ENCODE measurements at regions not wholly inside any gene's neighbourhood (a gene's known extent, or its start where the extent isn't known, plus 50 kb on each side); places are given as distances from the start of the nearest gene placed in this dataset.

DNA sequence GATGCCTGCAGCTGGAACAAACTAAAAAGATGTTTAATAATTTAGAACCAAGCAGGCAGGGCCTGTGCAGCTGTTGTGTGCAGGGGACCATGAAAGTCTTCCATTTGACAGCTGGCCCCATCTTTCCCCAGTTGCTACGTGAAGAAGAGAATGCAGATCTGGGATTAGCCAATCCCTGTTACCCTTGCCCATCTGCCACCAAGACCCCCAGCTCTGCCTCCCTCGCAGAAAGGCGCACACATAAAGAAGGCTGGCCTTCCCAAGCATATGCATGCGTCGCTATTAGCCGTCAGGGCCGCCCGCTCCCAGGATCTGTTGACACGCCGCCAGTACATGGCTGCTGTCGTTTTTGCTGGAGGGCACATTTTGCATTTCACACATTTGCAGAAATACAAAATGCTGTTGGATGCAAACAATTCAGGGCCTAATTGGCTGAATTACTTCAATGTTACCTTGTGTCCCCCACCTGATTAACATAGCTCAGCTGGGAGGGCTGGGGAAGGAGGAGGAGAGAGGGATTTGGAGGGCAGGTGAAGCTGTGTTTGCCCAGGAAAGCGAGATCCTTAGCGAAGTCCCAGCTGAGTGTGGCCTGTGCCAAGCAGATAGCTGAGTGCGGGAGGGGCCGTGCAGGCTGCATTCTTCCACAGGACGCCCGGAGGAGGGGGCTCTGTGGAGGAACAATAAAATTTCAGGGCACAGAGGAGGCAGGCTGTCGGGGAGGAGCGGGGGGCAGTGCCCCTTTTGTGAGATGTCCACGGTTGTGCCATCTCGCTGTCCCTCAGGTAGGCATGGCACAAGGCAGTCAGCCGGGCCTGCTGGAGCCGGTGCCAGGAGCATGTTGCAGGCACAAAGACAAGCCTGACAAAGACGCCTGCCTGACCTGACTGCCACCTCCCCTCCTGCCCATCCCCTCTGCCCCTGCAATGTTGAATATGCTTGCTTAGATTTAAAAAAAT is 443.0 kb upstream of the MKI67 start:
- no peak overlapping the region for H3K4me2 ChIP-seq (ENCODE audit: low read length)
- no peaks in the 10 kb centered on the region for H4K20me1 ChIP-seq (ENCODE audit: insufficient read depth)
- H3K27ac ChIP-seq (ENCODE audit: low read length): no peak overlapping the region
- H3K9me3 ChIP-seq (ENCODE audit: low read length): no peaks in the 10 kb centered on the region
- peaks cover 6% of the 10 kb centered on the region for H3K27me3 ChIP-seq (ENCODE audit: insufficient read depth, low read depth, low read length)
- no peak for TF ChIP-seq EZH2 (IDR thresholded peaks at IDR 0.05; ENCODE audit: borderline replicate concordance, insufficient read depth, low read length, poor library complexity, severe bottlenecking)
- TF ChIP-seq, protein P1, sequence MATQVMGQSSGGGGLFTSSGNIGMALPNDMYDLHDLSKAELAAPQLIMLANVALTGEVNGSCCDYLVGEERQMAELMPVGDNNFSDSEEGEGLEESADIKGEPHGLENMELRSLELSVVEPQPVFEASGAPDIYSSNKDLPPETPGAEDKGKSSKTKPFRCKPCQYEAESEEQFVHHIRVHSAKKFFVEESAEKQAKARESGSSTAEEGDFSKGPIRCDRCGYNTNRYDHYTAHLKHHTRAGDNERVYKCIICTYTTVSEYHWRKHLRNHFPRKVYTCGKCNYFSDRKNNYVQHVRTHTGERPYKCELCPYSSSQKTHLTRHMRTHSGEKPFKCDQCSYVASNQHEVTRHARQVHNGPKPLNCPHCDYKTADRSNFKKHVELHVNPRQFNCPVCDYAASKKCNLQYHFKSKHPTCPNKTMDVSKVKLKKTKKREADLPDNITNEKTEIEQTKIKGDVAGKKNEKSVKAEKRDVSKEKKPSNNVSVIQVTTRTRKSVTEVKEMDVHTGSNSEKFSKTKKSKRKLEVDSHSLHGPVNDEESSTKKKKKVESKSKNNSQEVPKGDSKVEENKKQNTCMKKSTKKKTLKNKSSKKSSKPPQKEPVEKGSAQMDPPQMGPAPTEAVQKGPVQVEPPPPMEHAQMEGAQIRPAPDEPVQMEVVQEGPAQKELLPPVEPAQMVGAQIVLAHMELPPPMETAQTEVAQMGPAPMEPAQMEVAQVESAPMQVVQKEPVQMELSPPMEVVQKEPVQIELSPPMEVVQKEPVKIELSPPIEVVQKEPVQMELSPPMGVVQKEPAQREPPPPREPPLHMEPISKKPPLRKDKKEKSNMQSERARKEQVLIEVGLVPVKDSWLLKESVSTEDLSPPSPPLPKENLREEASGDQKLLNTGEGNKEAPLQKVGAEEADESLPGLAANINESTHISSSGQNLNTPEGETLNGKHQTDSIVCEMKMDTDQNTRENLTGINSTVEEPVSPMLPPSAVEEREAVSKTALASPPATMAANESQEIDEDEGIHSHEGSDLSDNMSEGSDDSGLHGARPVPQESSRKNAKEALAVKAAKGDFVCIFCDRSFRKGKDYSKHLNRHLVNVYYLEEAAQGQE (IDR thresholded peaks at IDR 0.05; ENCODE audit: borderline replicate concordance): no peak
- TF ChIP-seq SMC3 (conservative IDR thresholded peaks at IDR 0.05; ENCODE audit: poor library complexity): no peak
- no peak for TF ChIP-seq POLR2AphosphoS5 (IDR thresholded peaks at IDR 0.05)
- no peak for TF ChIP-seq MXI1 (conservative IDR thresholded peaks at IDR 0.05; ENCODE audit: poor library complexity, severe bottlenecking)
- TF ChIP-seq EP300 (conservative IDR thresholded peaks at IDR 0.05; ENCODE audit: poor library complexity, severe bottlenecking): no peak
- TF ChIP-seq RAD21 (conservative IDR thresholded peaks at IDR 0.05): no peak
- TF ChIP-seq, protein P2, sequence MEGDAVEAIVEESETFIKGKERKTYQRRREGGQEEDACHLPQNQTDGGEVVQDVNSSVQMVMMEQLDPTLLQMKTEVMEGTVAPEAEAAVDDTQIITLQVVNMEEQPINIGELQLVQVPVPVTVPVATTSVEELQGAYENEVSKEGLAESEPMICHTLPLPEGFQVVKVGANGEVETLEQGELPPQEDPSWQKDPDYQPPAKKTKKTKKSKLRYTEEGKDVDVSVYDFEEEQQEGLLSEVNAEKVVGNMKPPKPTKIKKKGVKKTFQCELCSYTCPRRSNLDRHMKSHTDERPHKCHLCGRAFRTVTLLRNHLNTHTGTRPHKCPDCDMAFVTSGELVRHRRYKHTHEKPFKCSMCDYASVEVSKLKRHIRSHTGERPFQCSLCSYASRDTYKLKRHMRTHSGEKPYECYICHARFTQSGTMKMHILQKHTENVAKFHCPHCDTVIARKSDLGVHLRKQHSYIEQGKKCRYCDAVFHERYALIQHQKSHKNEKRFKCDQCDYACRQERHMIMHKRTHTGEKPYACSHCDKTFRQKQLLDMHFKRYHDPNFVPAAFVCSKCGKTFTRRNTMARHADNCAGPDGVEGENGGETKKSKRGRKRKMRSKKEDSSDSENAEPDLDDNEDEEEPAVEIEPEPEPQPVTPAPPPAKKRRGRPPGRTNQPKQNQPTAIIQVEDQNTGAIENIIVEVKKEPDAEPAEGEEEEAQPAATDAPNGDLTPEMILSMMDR (IDR thresholded peaks at IDR 0.05; ENCODE audit: poor library complexity, severe bottlenecking): no peak
- TF ChIP-seq TAF1 (IDR thresholded peaks at IDR 0.05; ENCODE audit: low read depth): no peak
- no peak overlapping the region for H3K9ac ChIP-seq (ENCODE audit: low read length)
- no peaks in the 10 kb centered on the region for H3K79me2 ChIP-seq (replicated peaks; ENCODE audit: insufficient read depth, low read length)
- H2AFZ ChIP-seq (ENCODE audit: low read depth, low read length): no peak overlapping the region
- H3F3A ChIP-seq (ENCODE audit: insufficient read depth, low read length, poor library complexity, severe bottlenecking): no peaks in the 10 kb centered on the region
- no peak overlapping the region for H3K4me3 ChIP-seq (ENCODE audit: low read length)
- no peaks in the 10 kb centered on the region for H3K36me3 ChIP-seq (ENCODE audit: insufficient read depth, low read length)
- H3K9me2 ChIP-seq (ENCODE audit: insufficient read depth, low read length): no peaks in the 10 kb centered on the region

DNA sequence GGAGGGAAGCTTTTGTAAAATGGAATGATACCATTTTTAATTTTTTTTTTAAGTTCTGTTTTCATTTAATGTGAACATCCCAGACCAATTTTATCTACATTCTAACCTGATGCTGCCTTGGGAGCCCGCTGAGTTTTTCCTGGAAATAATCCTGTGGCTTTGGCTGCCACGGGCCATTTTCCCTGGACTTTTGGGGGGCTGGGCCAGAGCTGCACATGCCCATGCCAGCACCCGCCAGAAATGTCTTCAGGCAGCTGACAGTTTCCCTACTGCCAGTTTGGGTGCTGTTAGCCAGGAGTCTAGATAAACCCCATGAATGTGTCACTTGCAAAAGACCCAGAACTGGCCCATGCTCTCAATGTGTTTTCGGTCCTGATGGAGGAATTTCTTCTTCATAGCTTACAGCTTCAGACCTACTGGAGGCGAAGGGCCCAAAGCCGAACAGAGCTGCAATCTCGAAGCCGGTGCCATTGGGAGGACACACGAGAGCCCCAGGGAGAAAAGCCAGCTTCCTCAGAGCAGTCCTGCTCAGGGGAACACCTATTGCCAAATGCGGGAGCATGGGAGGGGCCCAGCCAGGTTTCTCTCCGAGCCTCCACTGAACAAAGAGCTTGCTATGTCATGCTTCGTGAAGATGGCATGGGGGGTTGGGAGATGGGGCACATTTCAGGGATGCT is 444.2 kb upstream of the MKI67 start:
- Histone ChIP-seq H3K4me2 (ENCODE audit: low read length) (no peak overlapping the region), H3K27me3 (ENCODE audit: insufficient read depth, low read depth, low read length) (peaks cover 6% of the 10 kb centered on the region), H3K36me3 (ENCODE audit: insufficient read depth, low read length) (no peaks in the 10 kb centered on the region), H4K20me1 (ENCODE audit: insufficient read depth) (no peaks in the 10 kb centered on the region), H3K9me2 (ENCODE audit: insufficient read depth, low read length) (no peaks in the 10 kb centered on the region), H3K27ac (ENCODE audit: low read length) (no peak overlapping the region), H3K9ac (ENCODE audit: low read length) (no peak overlapping the region), H3K4me3 (ENCODE audit: low read length) (no peak overlapping the region), H3K79me2 (replicated peaks; ENCODE audit: insufficient read depth, low read length) (no peaks in the 10 kb centered on the region), H3K9me3 (ENCODE audit: low read length) (no peaks in the 10 kb centered on the region), H2AFZ (ENCODE audit: low read depth, low read length) (no peak overlapping the region), H3F3A (ENCODE audit: insufficient read depth, low read length, poor library complexity, severe bottlenecking) (no peaks in the 10 kb centered on the region)
- TF ChIP-seq SMC3 (conservative IDR thresholded peaks at IDR 0.05; ENCODE audit: poor library complexity) (no peak), EZH2 (IDR thresholded peaks at IDR 0.05; ENCODE audit: borderline replicate concordance, insufficient read depth, low read length, poor library complexity, severe bottlenecking) (no peak), POLR2AphosphoS5 (IDR thresholded peaks at IDR 0.05) (no peak), TAF1 (IDR thresholded peaks at IDR 0.05; ENCODE audit: low read depth) (no peak), RAD21 (conservative IDR thresholded peaks at IDR 0.05) (no peak), MXI1 (conservative IDR thresholded peaks at IDR 0.05; ENCODE audit: poor library complexity, severe bottlenecking) (no peak), EP300 (conservative IDR thresholded peaks at IDR 0.05; ENCODE audit: poor library complexity, severe bottlenecking) (no peak)
- TF ChIP-seq, protein P2 (IDR thresholded peaks at IDR 0.05; ENCODE audit: poor library complexity, severe bottlenecking): no peak
- TF ChIP-seq, protein P1 (IDR thresholded peaks at IDR 0.05; ENCODE audit: borderline replicate concordance): no peak
